ENCODE measurements at regions not wholly inside any gene's neighbourhood (a gene's known extent, or its start where the extent isn't known, plus 50 kb on each side); places are given as distances from the start of the nearest gene placed in this dataset.

GRCh38 chr4:116478343-116478742 lies 607.0 kb downstream of the TRAM1L1 start:
- TF ChIP-seq CTCF (IDR thresholded peaks at IDR 0.05) (no peak), POLR2A (IDR thresholded peaks at IDR 0.05) (no peak)
